Natural killer cell (primary cell): ENCODE measurements at regions not wholly inside any gene's neighbourhood (a gene's known extent, or its start where the extent isn't known, plus 50 kb on each side); places are given as distances from the start of the nearest gene placed in this dataset.

Source experiments
- ATAC-seq, 3 donors: fragments of 150-1000 bp in 2 of 3; fragments of 200-7000 bp in 1 of 3; cut with Tn5 transposase; 1 replicate in 1 of 3; 2 replicates in 2 of 3; pipeline ENCODE4 v1.10.0; 2021; ENCODE audit warnings: mild to moderate bottlenecking in 2 of 3, moderate library complexity in 2 of 3
- DNase-seq, 2 donors: peaks; one replicate each; pipeline versions ENCODE4 v3.0.0 to v3.0.0-alpha.2; 2013 to 2021; ENCODE audit warnings: mixed read lengths in 1 of 2
- H3K27ac ChIP-seq: one replicate; pipeline ENCODE4 v1.5.1; 2013; ENCODE audit warnings: mild to moderate bottlenecking, low read length
- H3K27me3 ChIP-seq: one replicate; pipeline ENCODE4 v1.6.1; 2013; ENCODE audit warnings: low read length; ENCODE audit not compliant: control insufficient read depth, insufficient read depth
- H3K36me3 ChIP-seq: one replicate; pipeline ENCODE4 v1.6.1; 2013; ENCODE audit warnings: low read length; ENCODE audit not compliant: control insufficient read depth, insufficient read depth
- H3K4me1 ChIP-seq: one replicate; pipeline ENCODE4 v1.6.1; 2013; ENCODE audit warnings: low read length; ENCODE audit not compliant: control insufficient read depth, insufficient read depth
- H3K4me3 ChIP-seq: one replicate; pipeline ENCODE4 v1.5.1; 2013; ENCODE audit warnings: low read length
- H3K9me3 ChIP-seq: one replicate; pipeline ENCODE4 v1.6.1; 2013; ENCODE audit warnings: low read length; ENCODE audit not compliant: control insufficient read depth, insufficient read depth
- H3K27ac Mint-ChIP-seq, 2 donors: one replicate each; pipeline ENCODE4 v1.8.0; 2022; ENCODE audit warnings: mild to moderate bottlenecking in 2 of 2, mixed read lengths in 2 of 2, moderate library complexity in 1 of 2
- H3K27me3 Mint-ChIP-seq, 2 donors: one replicate each; pipeline ENCODE4 v1.8.0; 2022; ENCODE audit warnings: low read depth in 2 of 2, mixed read lengths in 2 of 2
- H3K36me3 Mint-ChIP-seq: one replicate; pipeline ENCODE4 v1.8.0; 2022; ENCODE audit warnings: mixed read lengths
- H3K4me1 Mint-ChIP-seq, 2 donors: one replicate each; pipeline ENCODE4 v1.8.0; 2022; ENCODE audit warnings: mixed read lengths in 2 of 2
- H3K4me3 Mint-ChIP-seq: one replicate; pipeline ENCODE4 v1.8.0; 2022; ENCODE audit warnings: mild to moderate bottlenecking, moderate library complexity, mixed read lengths
- H3K9me3 Mint-ChIP-seq, 2 donors: one replicate each; pipeline ENCODE4 v1.8.0; 2022; ENCODE audit warnings: mixed read lengths in 2 of 2
- WGBS: methylation state at CpG from one replicate; pipeline ENCODE4 v1.1.7; 2013; ENCODE audit warnings: missing lambda C conversion rate; ENCODE audit not compliant: insufficient coverage; 5-methylcytosine and 5-hydroxymethylcytosine counted together
- intact Hi-C: fragments of 100-400 bp; cut with micrococcal nuclease; formaldehyde crosslinking; loops from one replicate; pipeline ENCODE4 v1.14.2; 2022
- TF ChIP-seq, protein P1 (sequence below): fragments of 200-600 bp; IDR thresholded peaks from one replicate; pipeline ENCODE4 v1.8.0; 2022; ENCODE audit warnings: antibody characterized with exemption

DNA sequence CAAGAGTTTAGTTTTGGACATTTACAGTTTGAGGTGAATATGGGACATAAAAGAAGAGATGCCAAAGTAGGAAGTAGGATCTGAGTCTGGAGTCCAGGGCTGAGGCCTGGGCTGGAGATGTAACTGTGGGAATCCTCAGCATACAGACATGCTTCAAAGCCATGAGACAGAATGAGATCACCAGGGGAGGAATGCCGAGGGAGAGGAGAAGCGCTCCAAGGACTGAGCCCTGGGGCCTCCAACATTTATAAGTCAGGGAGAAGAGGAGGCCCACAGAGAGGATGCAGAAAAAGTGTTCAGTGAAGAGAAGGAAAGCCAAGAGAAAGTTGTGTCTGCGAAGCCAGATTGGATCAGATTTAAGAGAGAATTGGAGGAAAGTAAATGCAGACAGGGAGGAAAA is 277.5 kb upstream of the MYOCD start:
- H3K9me3 Mint-ChIP-seq: peaks cover 0 to 2% of the 10 kb centered on the region in 2 donors
- H3K27me3 Mint-ChIP-seq: no peaks in the 10 kb centered on the region
- no peak overlapping the region for H3K4me3 Mint-ChIP-seq
- 88% methylated on average over 3 of the region's 3 CpGs for WGBS
- H3K36me3 ChIP-seq: no peaks in the 10 kb centered on the region
- H3K4me3 ChIP-seq: no peak overlapping the region
- peaks cover 2% of the 10 kb centered on the region for H3K9me3 ChIP-seq
- H3K27ac ChIP-seq: no peak overlapping the region
- H3K27ac Mint-ChIP-seq: no peak overlapping the region
- H3K4me1 Mint-ChIP-seq: no peaks in the 10 kb centered on the region
- no peak for ATAC-seq
- TF ChIP-seq, protein P1, sequence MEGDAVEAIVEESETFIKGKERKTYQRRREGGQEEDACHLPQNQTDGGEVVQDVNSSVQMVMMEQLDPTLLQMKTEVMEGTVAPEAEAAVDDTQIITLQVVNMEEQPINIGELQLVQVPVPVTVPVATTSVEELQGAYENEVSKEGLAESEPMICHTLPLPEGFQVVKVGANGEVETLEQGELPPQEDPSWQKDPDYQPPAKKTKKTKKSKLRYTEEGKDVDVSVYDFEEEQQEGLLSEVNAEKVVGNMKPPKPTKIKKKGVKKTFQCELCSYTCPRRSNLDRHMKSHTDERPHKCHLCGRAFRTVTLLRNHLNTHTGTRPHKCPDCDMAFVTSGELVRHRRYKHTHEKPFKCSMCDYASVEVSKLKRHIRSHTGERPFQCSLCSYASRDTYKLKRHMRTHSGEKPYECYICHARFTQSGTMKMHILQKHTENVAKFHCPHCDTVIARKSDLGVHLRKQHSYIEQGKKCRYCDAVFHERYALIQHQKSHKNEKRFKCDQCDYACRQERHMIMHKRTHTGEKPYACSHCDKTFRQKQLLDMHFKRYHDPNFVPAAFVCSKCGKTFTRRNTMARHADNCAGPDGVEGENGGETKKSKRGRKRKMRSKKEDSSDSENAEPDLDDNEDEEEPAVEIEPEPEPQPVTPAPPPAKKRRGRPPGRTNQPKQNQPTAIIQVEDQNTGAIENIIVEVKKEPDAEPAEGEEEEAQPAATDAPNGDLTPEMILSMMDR: no peak
- no peaks in the 10 kb centered on the region for H3K27me3 ChIP-seq
- H3K4me1 ChIP-seq: no peaks in the 10 kb centered on the region
- no peaks in the 10 kb centered on the region for H3K36me3 Mint-ChIP-seq
- no peak for DNase-seq
- intact Hi-C loops: no loop called here

DNA sequence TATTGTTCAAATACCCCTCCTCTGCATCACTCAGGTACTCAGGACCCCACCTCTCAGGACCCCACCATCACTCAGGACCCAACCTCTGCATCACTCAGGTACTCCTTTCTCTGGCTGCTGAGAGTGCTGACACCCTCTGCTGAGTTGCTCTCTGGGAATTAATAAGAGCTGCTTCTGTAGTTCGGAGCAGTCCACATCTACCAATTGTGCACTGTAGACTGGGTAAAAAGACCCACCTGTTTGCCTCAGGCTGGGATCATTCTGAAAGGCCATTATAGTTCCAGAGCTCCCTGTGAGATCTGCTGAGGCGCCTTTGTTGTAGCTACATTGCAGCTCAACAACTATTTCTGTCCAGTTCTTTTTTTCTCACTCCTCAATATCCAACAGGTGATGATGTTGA is 276.3 kb upstream of the MYOCD start:
- WGBS: 88% methylated on average over 2 of the region's 2 CpGs
- H3K4me1 Mint-ChIP-seq: no peaks in the 10 kb centered on the region

DNA sequence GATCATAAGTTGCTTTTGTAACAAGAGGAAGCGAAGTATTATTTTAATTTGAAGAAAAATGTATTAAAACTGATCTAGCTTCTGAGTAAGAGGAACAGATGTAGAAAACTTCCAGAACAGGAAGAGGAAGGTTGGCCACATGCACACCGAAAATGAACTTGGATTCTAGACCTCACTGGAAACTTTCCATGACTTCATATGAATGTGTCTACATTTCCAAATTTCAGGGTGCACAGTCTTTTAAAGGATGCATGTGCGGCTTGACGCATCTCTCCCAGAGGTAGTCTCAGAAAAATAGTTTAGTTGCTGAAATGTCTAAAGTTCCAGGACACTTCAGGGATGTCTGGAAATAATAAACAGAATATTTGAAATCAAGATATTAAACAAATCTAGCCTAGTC is 275.1 kb upstream of the MYOCD start:
- Histone ChIP-seq H3K27ac (no peak overlapping the region), H3K27me3 (no peaks in the 10 kb centered on the region), H3K36me3 (no peaks in the 10 kb centered on the region), H3K4me1 (no peaks in the 10 kb centered on the region), H3K9me3 (peaks cover 2% of the 10 kb centered on the region), H3K4me3 (no peak overlapping the region)
- Mint-ChIP-seq H3K27me3 (no peaks in the 10 kb centered on the region), H3K36me3 (no peaks in the 10 kb centered on the region), H3K27ac (no peak overlapping the region), H3K9me3 (peaks cover 6 to 8% of the 10 kb centered on the region in 2 donors), H3K4me1 (no peaks in the 10 kb centered on the region), H3K4me3 (no peak overlapping the region)
- ATAC-seq: no peak
- 69% methylated on average over 4 of the region's 4 CpGs for WGBS
- DNase-seq: no peak
- intact Hi-C loops: no loop called here
- TF ChIP-seq, protein P1: no peak

More for the DNA sequence above, 276.3 kb upstream of the MYOCD start:
- H3K27ac ChIP-seq: no peak overlapping the region
- intact Hi-C loops: no loop called here
- no peaks in the 10 kb centered on the region for H3K27me3 ChIP-seq
- no peak overlapping the region for H3K27ac Mint-ChIP-seq
- ATAC-seq (no peak), DNase-seq (no peak)
- H3K27me3 Mint-ChIP-seq: no peaks in the 10 kb centered on the region
- H3K9me3 ChIP-seq: peaks cover 2% of the 10 kb centered on the region
- no peaks in the 10 kb centered on the region for H3K36me3 Mint-ChIP-seq
- no peaks in the 10 kb centered on the region for H3K36me3 ChIP-seq
- no peaks in the 10 kb centered on the region for H3K4me1 ChIP-seq
- H3K4me3 Mint-ChIP-seq: no peak overlapping the region
- H3K4me3 ChIP-seq: no peak overlapping the region
- TF ChIP-seq, protein P1: no peak
- H3K9me3 Mint-ChIP-seq: peaks cover 4 to 5% of the 10 kb centered on the region in 2 donors

DNA sequence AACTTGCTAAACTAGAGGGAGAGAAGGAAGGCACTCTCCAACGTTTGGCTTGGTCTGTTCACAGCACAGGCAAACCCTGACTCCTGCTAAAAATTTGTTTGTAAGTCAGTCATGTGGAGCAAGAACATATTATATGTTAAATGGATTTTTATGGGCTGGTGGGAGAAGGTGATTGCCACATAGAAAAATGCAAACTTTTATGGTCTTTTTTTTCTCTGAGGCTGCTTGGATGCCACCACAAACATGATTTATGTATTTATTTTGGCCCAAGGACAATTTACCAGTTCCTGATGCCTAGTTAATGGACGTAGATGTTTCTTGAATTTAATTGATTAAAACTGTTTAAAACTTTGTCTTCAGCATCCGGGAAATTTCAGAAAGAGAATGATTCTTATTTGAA is 274.2 kb upstream of the MYOCD start:
- Histone ChIP-seq H3K9me3 (peaks cover 2% of the 10 kb centered on the region), H3K27me3 (no peaks in the 10 kb centered on the region), H3K4me3 (no peak overlapping the region), H3K27ac (no peak overlapping the region), H3K4me1 (no peaks in the 10 kb centered on the region), H3K36me3 (no peaks in the 10 kb centered on the region)
- Mint-ChIP-seq H3K4me1 (no peaks in the 10 kb centered on the region), H3K4me3 (no peak overlapping the region), H3K27me3 (no peaks in the 10 kb centered on the region), H3K9me3 (peaks cover 9 to 10% of the 10 kb centered on the region in 2 donors), H3K36me3 (no peaks in the 10 kb centered on the region), H3K27ac (no peak overlapping the region)
- WGBS: 38% methylated on average over 3 of the region's 3 CpGs
- DNase-seq (no peak), ATAC-seq (no peak)
- TF ChIP-seq, protein P1: no peak
- intact Hi-C loops: no loop called here
